HEK293T (cell line): ENCODE measurements at regions not wholly inside any gene's neighbourhood (a gene's known extent, or its start where the extent isn't known, plus 50 kb on each side); places are given as distances from the start of the nearest gene placed in this dataset.

Source experiments
- ARNT ChIP-seq: fragments of 450-650 bp; IDR thresholded peaks from 2 replicates; pipeline ENCODE4 v1.6.1; 2017; ENCODE audit warnings: mild to moderate bottlenecking
- CTBP1 ChIP-seq: fragments of 450-650 bp; IDR thresholded peaks from 2 replicates; pipeline ENCODE4 v1.6.1; 2016; ENCODE audit warnings: borderline replicate concordance
- FOXA1 ChIP-seq: fragments of 450-650 bp; IDR thresholded peaks from 2 replicates; pipeline ENCODE4 v1.6.1; 2016; ENCODE audit warnings: mild to moderate bottlenecking

GRCh38 chr15:37245358-37245757 lies 145.0 kb upstream of the MEIS2 start:
- TF ChIP-seq FOXA1 (no peak), ARNT (no peak), CTBP1 (no peak)
